MCF 10A (cell line): ENCODE measurements at regions not wholly inside any gene's neighbourhood (a gene's known extent, or its start where the extent isn't known, plus 50 kb on each side); places are given as distances from the start of the nearest gene placed in this dataset.

Experiments
- BruUV-seq: library from RNA; stranded (reverse); fragments of 400-500 nt; replicated peaks from 2 replicates; lab custom pipeline; 2021; lab: Mats Ljungman, UMichigan
- CTCF ChIA-PET: fragments of 300-600 bp; sonication (Branson Sonifier 250); formaldehyde crosslinking; extraction: SDS; loops from one replicate; lab custom pipeline; 2021; ENCODE audit warnings: antibody characterized with exemption, inconsistent platforms; lab: Yijun Ruan, JAX
- POLR2A ChIA-PET: fragments of 300-600, 350-650 bp; sonication (Branson Sonifier 250); formaldehyde crosslinking; extraction: SDS; loops from one replicate; lab custom pipeline; 2020; ENCODE audit warnings: antibody characterized with exemption, inconsistent platforms; lab: Yijun Ruan, JAX
- DNase-seq: peaks from one replicate; pipeline ENCODE4 v3.0.0-alpha.2; 2018; ENCODE audit not compliant: unreplicated experiment
- H3K27ac Mint-ChIP-seq: one replicate; pipeline ENCODE4 v1.8.0; 2022; ENCODE audit warnings: mild to moderate bottlenecking, low read depth, mixed read lengths; ENCODE audit not compliant: unreplicated experiment
- H3K27me3 Mint-ChIP-seq: one replicate; pipeline ENCODE4 v1.8.0; 2022; ENCODE audit warnings: mixed read lengths; ENCODE audit not compliant: insufficient read depth, unreplicated experiment
- H3K36me3 Mint-ChIP-seq: one replicate; pipeline ENCODE4 v1.8.0; 2022; ENCODE audit warnings: mild to moderate bottlenecking, moderate library complexity, mixed read lengths; ENCODE audit not compliant: insufficient read depth, unreplicated experiment
- H3K4me1 Mint-ChIP-seq: one replicate; pipeline ENCODE4 v1.8.0; 2022; ENCODE audit warnings: mixed read lengths; ENCODE audit not compliant: insufficient read depth, unreplicated experiment
- H3K4me3 Mint-ChIP-seq: one replicate; pipeline ENCODE4 v1.8.0; 2022; ENCODE audit warnings: mild to moderate bottlenecking, moderate library complexity, mixed read lengths; ENCODE audit not compliant: unreplicated experiment
- H3K9me3 Mint-ChIP-seq: one replicate; pipeline ENCODE4 v1.8.0; 2022; ENCODE audit warnings: mixed read lengths; ENCODE audit not compliant: unreplicated experiment
- intact Hi-C: fragments of 100-400 bp; cut with micrococcal nuclease; formaldehyde crosslinking; loops from 2 replicates; pipeline ENCODE4 v1.14.1; 2022
- TF ChIP-seq, protein P1 (sequence below): fragments of 200-600 bp; IDR thresholded peaks from one replicate; pipeline ENCODE4 v1.8.0; 2022; ENCODE audit warnings: antibody characterized with exemption, mild to moderate bottlenecking; ENCODE audit not compliant: unreplicated experiment

DNA sequence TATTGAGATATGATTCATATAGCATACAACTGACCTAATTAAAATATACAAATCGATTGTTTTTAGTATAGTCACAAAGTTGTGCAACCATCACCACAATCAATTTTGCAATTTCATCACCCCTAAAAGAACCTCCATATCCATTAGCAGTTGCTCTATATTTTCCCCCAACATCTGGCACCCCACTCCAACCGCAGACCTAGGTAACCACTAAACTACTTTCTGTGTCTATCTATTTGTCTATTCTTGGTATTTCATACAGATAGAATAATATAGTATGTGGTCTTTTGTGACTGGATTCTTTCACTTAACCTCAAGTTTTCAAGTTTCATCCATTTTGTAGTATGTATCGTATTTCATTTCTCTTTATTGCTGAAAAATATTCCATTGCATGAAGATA is 126.0 kb upstream of the CRY1 start:
- H3K9me3 Mint-ChIP-seq = no peaks in the 10 kb centered on the region

GRCh38 chr12:107221913-107222312 is 128.6 kb upstream of the CRY1 start:
- Mint-ChIP-seq H3K36me3 (no peaks in the 10 kb centered on the region), H3K4me3 (no peak overlapping the region), H3K9me3 (no peaks in the 10 kb centered on the region), H3K27me3 (peaks cover 37% of the 10 kb centered on the region), H3K27ac (no peak overlapping the region), H3K4me1 (no peaks in the 10 kb centered on the region)
- TF ChIP-seq, protein P1, sequence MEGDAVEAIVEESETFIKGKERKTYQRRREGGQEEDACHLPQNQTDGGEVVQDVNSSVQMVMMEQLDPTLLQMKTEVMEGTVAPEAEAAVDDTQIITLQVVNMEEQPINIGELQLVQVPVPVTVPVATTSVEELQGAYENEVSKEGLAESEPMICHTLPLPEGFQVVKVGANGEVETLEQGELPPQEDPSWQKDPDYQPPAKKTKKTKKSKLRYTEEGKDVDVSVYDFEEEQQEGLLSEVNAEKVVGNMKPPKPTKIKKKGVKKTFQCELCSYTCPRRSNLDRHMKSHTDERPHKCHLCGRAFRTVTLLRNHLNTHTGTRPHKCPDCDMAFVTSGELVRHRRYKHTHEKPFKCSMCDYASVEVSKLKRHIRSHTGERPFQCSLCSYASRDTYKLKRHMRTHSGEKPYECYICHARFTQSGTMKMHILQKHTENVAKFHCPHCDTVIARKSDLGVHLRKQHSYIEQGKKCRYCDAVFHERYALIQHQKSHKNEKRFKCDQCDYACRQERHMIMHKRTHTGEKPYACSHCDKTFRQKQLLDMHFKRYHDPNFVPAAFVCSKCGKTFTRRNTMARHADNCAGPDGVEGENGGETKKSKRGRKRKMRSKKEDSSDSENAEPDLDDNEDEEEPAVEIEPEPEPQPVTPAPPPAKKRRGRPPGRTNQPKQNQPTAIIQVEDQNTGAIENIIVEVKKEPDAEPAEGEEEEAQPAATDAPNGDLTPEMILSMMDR = no peak
- CTCF ChIA-PET = interaction anchor here (0.6 kb wide), 1 partner anchor 835 kb away, joined by 3 read pairs; no protein-coding TSS in a partner anchor
- intact Hi-C loops = loop anchor here (5.0 kb wide), 1 partner anchor 180 kb away; no protein-coding TSS in a partner anchor
- POLR2A ChIA-PET = interaction anchor here (0.6 kb wide), 1 partner anchor 145 kb away, joined by 3 read pairs; no protein-coding TSS in a partner anchor
- no peak for DNase-seq
- BruUV-seq = no TSS peak

More for the DNA sequence above, 126.0 kb upstream of the CRY1 start:
- ChIA-PET CTCF (no interaction called here), POLR2A (no interaction called here)
- Mint-ChIP-seq H3K4me1 (no peaks in the 10 kb centered on the region), H3K4me3 (no peak overlapping the region), H3K27me3 (peaks cover 37% of the 10 kb centered on the region), H3K27ac (no peak overlapping the region), H3K36me3 (no peaks in the 10 kb centered on the region)
- no TSS peak for BruUV-seq
- no peak for DNase-seq
- intact Hi-C loops = no loop called here
- TF ChIP-seq, protein P1 = no peak

DNA sequence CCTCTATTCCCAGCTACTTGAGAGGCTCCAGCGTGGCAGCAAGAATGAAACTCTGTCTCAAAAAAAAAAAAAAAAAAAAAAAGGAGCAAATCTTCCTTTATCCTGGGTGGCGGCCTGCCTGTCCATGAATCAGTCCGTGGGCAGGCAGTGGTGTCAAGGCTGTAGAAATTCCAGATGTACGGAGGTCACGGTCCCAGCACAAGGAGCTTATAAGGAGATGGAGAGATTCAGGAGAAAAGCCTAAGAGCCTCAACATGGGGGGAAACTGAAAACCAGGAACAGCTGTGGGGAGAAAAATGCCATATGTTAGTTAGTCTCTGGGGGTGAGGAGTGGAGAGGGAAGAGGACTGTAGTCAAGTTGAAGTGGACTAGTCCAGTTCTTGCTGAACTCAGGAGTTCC is 130.5 kb upstream of the CRY1 start:
- ChIA-PET CTCF (no interaction called here), POLR2A (no interaction called here)
- Mint-ChIP-seq H3K27ac (no peak overlapping the region), H3K36me3 (no peaks in the 10 kb centered on the region), H3K4me1 (no peaks in the 10 kb centered on the region), H3K27me3 (peaks cover 37% of the 10 kb centered on the region), H3K4me3 (no peak overlapping the region), H3K9me3 (no peaks in the 10 kb centered on the region)
- BruUV-seq = no TSS peak
- intact Hi-C loops = loop anchor here (5.0 kb wide), 1 partner anchor 178 kb away; no protein-coding TSS in a partner anchor
- TF ChIP-seq, protein P1 = no peak
- no peak for DNase-seq

GRCh38 chr12:107225635-107226034 is 132.3 kb upstream of the CRY1 start:
- no peaks in the 10 kb centered on the region for H3K36me3 Mint-ChIP-seq
- H3K4me1 Mint-ChIP-seq = no peaks in the 10 kb centered on the region
- BruUV-seq = no TSS peak
- no peaks in the 10 kb centered on the region for H3K9me3 Mint-ChIP-seq
- peaks cover 35% of the 10 kb centered on the region for H3K27me3 Mint-ChIP-seq
- CTCF ChIA-PET = interaction anchor here (0.9 kb wide), 1 partner anchor 384 kb away, joined by 3 read pairs; no protein-coding TSS in a partner anchor
- intact Hi-C loops = no loop called here
- TF ChIP-seq, protein P1 = no peak
- POLR2A ChIA-PET = interaction anchor here (0.6 kb wide), 1 partner anchor 11 kb away, joined by 3 read pairs; no protein-coding TSS in a partner anchor
- H3K27ac Mint-ChIP-seq = no peak overlapping the region
- no peak for DNase-seq
- no peak overlapping the region for H3K4me3 Mint-ChIP-seq
